GM12878 (cell line): ENCODE measurements at regions not wholly inside any gene's neighbourhood (a gene's known extent, or its start where the extent isn't known, plus 50 kb on each side); places are given as distances from the start of the nearest gene placed in this dataset.

ENCODE experiments used
- ATAC-seq: fragments of 200-7000 bp; cut with Tn5 transposase; 3 replicates; pipeline ENCODE4 v1.9.1; 2020; ENCODE audit warnings: mild to moderate bottlenecking, moderate library complexity
- BruUV-seq: library from RNA; stranded (reverse); fragments of 400-500 nt; replicated peaks from 2 replicates; lab custom pipeline; 2021; lab: Mats Ljungman, UMichigan
- CTCF ChIA-PET: fragments of 300-600 bp; sonication (Branson Sonifier 250); formaldehyde crosslinking; extraction: SDS; loops from one replicate; lab custom pipeline; 2021; ENCODE audit warnings: inconsistent platforms; lab: Yijun Ruan, JAX
- POLR2A ChIA-PET: fragments of 350-600 bp; formaldehyde crosslinking; extraction: SDS; loops from one replicate; lab custom pipeline; 2021; ENCODE audit warnings: inconsistent platforms; lab: Charles Lee
- RAD21 ChIA-PET: fragments of 300-600 bp; sonication (Branson Sonifier 250); formaldehyde crosslinking; loops from one replicate; lab custom pipeline; 2023; ENCODE audit warnings: antibody characterized with exemption; ENCODE audit not compliant: unreplicated experiment; lab: Charles Lee
- SMC1A ChIA-PET: fragments of 300-600 bp; sonication (Branson Sonifier 250); formaldehyde crosslinking; loops from one replicate; lab custom pipeline; 2023; ENCODE audit not compliant: unreplicated experiment, uncharacterized antibody; lab: Charles Lee
- DNase-seq: peaks from one replicate; pipeline ENCODE4 v3.0.0-alpha.2; 2011; ENCODE audit warnings: low read depth, low spot score
- FAIRE-seq: peaks from 3 replicates; lab custom pipeline; 2011; peaks lifted over from hg19 to GRCh38; lab: Jason Lieb, UNC
- H2AFZ ChIP-seq: 2 replicates; pipeline ENCODE4 v1.6.0; 2011; ENCODE audit warnings: low read depth, low read length, control low read depth; ENCODE audit not compliant: control insufficient read depth
- H3K27ac ChIP-seq: 2 replicates; pipeline ENCODE4 v1.5.1; 2011; ENCODE audit warnings: control low read depth; ENCODE audit not compliant: control insufficient read depth, insufficient read depth
- H3K27me3 ChIP-seq, 2 experiments: replicated peaks in 1 of 2; 2 replicates each; pipeline versions ENCODE4 v1.6.0 to v1.6.1; 2011; ENCODE audit warnings: low read length in 1 of 2; ENCODE audit not compliant: control insufficient read depth in 2 of 2, insufficient read depth in 2 of 2
- H3K36me3 ChIP-seq, 2 experiments: 2 replicates each; pipeline ENCODE4 v1.5.1; 2011; ENCODE audit warnings: low read length in 1 of 2; ENCODE audit not compliant: control insufficient read depth in 2 of 2, insufficient read depth in 2 of 2
- H3K4me1 ChIP-seq: 2 replicates; pipeline ENCODE4 v1.6.1; 2011; ENCODE audit warnings: mild to moderate bottlenecking, low read length, moderate library complexity, mixed read lengths; ENCODE audit not compliant: control insufficient read depth, insufficient read depth
- H3K4me2 ChIP-seq: 2 replicates; pipeline ENCODE4 v1.6.0; 2011; ENCODE audit warnings: control low read depth; ENCODE audit not compliant: control insufficient read depth, insufficient read depth
- H3K4me3 ChIP-seq: fragments of 200-600 bp; sonication (generic); 2 replicates; pipeline ENCODE4 v1.5.1; 2016
- H3K79me2 ChIP-seq: 2 replicates; pipeline ENCODE4 v1.6.0; 2011; ENCODE audit warnings: low read length; ENCODE audit not compliant: control insufficient read depth, insufficient read depth
- H3K9ac ChIP-seq: 2 replicates; pipeline ENCODE4 v1.8.0; 2011; ENCODE audit warnings: low read length, control low read depth, mixed read lengths; ENCODE audit not compliant: control insufficient read depth, insufficient read depth
- H3K9me3 ChIP-seq: replicated peaks from 3 replicates; pipeline ENCODE4 v1.5.1; 2011; ENCODE audit warnings: mild to moderate bottlenecking, low read length; ENCODE audit not compliant: control insufficient read depth, insufficient read depth
- H4K20me1 ChIP-seq: 2 replicates; pipeline ENCODE4 v1.6.0; 2011; ENCODE audit not compliant: control insufficient read depth, insufficient read depth
- BMI1 ChIP-seq: fragments of 450-650 bp; IDR thresholded peaks from 2 replicates; pipeline ENCODE4 v1.6.1; 2016; ENCODE audit warnings: mild to moderate bottlenecking, moderate library complexity, borderline replicate concordance
- CBX3 ChIP-seq: fragments of 200-600 bp; sonication (generic); IDR thresholded peaks from 2 replicates; pipeline ENCODE4 v1.6.1; 2016; ENCODE audit warnings: low read depth, borderline replicate concordance
- EZH2 ChIP-seq: IDR thresholded peaks from 2 replicates; pipeline ENCODE4 v1.6.1; 2012; ENCODE audit warnings: low read depth, mild to moderate bottlenecking, control low read depth, inconsistent platforms, low read length, borderline replicate concordance; ENCODE audit not compliant: control insufficient read depth
- FOXK2 ChIP-seq: fragments of 450-650 bp; IDR thresholded peaks from 2 replicates; pipeline ENCODE4 v1.6.1; 2017; ENCODE audit warnings: mild to moderate bottlenecking, moderate library complexity
- HCFC1 ChIP-seq: fragments of 150-350 bp; IDR thresholded peaks from 2 replicates; pipeline ENCODE4 v1.6.1; 2014; ENCODE audit warnings: low read length
- JUNB ChIP-seq: IDR thresholded peaks from 2 replicates; pipeline ENCODE4 v1.6.1; 2016; ENCODE audit warnings: antibody characterized with exemption, mild to moderate bottlenecking
- MEF2B ChIP-seq: fragments of 450-650 bp; IDR thresholded peaks from 2 replicates; pipeline ENCODE4 v1.6.1; 2018; ENCODE audit warnings: mild to moderate bottlenecking, moderate library complexity; ENCODE audit not compliant: partially characterized antibody, poor library complexity, severe bottlenecking
- NR2F1 ChIP-seq: fragments of 450-650 bp; conservative IDR thresholded peaks from 2 replicates; pipeline ENCODE4 v1.6.1; 2017; ENCODE audit warnings: mild to moderate bottlenecking
- RFX5 ChIP-seq: IDR thresholded peaks from 2 replicates; pipeline ENCODE4 v1.6.1; 2011; ENCODE audit warnings: low read depth, low read length, improper control_type of control experiment
- SMARCA5 ChIP-seq: fragments of 450-650 bp; IDR thresholded peaks from 2 replicates; pipeline ENCODE4 v1.6.1; 2017; ENCODE audit warnings: mild to moderate bottlenecking
- SPI1 ChIP-seq: IDR thresholded peaks from 2 replicates; pipeline ENCODE4 v1.6.1; 2011; ENCODE audit warnings: low read depth, mild to moderate bottlenecking, low read length, moderate library complexity, borderline replicate concordance; ENCODE audit not compliant: insufficient read depth
- STAT3 ChIP-seq: IDR thresholded peaks from 2 replicates; pipeline ENCODE4 v1.6.1; 2011; ENCODE audit warnings: low read depth, low read length, improper control_type of control experiment
- TCF7 ChIP-seq: IDR thresholded peaks from 2 replicates; pipeline ENCODE4 v1.6.1; 2014; ENCODE audit warnings: antibody characterized with exemption, borderline replicate concordance
- WGBS: methylation state at CpG from one replicate; pipeline ENCODE4 v1.1.6; 2016; ENCODE audit warnings: low lambda C conversion rate; ENCODE audit not compliant: insufficient replicate concordance, insufficient coverage; ENCODE audit errors: missing lambda C conversion rate; 5-methylcytosine and 5-hydroxymethylcytosine counted together
- in situ Hi-C: fragments of 300-500 bp; cut with MboI; formaldehyde crosslinking; loops from 9 replicates; pipeline ENCODE4 v1.14.3; 2018; ENCODE audit warnings: mixed read lengths
- intact Hi-C: fragments of 100-400 bp; cut with micrococcal nuclease; formaldehyde crosslinking; loops from one replicate; pipeline ENCODE4 v1.14.2; 2022; ENCODE audit not compliant: unreplicated experiment
- TF ChIP-seq, protein P1 (sequence below): IDR thresholded peaks from 2 replicates; pipeline ENCODE4 v1.6.1; 2011; ENCODE audit warnings: borderline replicate concordance, low read depth, mild to moderate bottlenecking, moderate library complexity, low read length; ENCODE audit not compliant: insufficient read depth, poor library complexity, severe bottlenecking
- TF ChIP-seq, protein P2 (sequence below): fragments of 450-650 bp; IDR thresholded peaks from 2 replicates; pipeline ENCODE4 v1.6.1; 2017; ENCODE audit warnings: borderline replicate concordance

DNA sequence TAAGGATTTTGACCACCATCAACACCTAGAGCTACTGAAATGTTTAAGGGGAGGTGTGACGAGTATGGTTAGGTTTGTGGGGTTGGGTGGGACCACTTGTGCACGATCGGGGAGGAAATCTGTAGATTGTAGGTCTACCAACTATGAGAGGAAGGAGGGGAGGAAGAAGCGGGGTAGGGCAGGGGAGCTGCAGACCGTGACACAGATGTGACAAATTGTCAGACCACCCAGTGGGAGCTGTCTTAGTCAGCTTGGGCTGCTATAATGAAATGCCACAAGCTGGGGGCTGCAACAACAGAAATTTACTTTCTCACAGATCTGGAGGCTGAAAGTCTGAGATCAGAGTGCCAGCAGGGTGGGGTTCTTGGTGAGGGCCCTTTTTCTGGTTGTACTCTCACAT lies 62.2 kb upstream of the ARGLU1 start:
- POLR2A ChIA-PET, result no interaction called here
- TF ChIP-seq SPI1, result no peak
- TF ChIP-seq SMARCA5, result no peak
- TF ChIP-seq, protein P1, sequence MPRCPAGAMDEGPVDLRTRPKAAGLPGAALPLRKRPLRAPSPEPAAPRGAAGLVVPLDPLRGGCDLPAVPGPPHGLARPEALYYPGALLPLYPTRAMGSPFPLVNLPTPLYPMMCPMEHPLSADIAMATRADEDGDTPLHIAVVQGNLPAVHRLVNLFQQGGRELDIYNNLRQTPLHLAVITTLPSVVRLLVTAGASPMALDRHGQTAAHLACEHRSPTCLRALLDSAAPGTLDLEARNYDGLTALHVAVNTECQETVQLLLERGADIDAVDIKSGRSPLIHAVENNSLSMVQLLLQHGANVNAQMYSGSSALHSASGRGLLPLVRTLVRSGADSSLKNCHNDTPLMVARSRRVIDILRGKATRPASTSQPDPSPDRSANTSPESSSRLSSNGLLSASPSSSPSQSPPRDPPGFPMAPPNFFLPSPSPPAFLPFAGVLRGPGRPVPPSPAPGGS, result no peak
- TF ChIP-seq STAT3, result no peak
- no peak for TF ChIP-seq RFX5
- TF ChIP-seq JUNB, result no peak
- TF ChIP-seq BMI1, result no peak
- TF ChIP-seq MEF2B, result no peak
- no peak for TF ChIP-seq HCFC1
- no peak for TF ChIP-seq EZH2
- TF ChIP-seq NR2F1, result no peak
- no peak for TF ChIP-seq CBX3
- TF ChIP-seq, protein P2, sequence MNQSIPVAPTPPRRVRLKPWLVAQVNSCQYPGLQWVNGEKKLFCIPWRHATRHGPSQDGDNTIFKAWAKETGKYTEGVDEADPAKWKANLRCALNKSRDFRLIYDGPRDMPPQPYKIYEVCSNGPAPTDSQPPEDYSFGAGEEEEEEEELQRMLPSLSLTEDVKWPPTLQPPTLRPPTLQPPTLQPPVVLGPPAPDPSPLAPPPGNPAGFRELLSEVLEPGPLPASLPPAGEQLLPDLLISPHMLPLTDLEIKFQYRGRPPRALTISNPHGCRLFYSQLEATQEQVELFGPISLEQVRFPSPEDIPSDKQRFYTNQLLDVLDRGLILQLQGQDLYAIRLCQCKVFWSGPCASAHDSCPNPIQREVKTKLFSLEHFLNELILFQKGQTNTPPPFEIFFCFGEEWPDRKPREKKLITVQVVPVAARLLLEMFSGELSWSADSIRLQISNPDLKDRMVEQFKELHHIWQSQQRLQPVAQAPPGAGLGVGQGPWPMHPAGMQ, result no peak
- TF ChIP-seq TCF7, result no peak
- TF ChIP-seq FOXK2, result no peak
- in situ Hi-C loops, result no loop called here

More for the DNA sequence above, 62.2 kb upstream of the ARGLU1 start:
- intact Hi-C loops, result no loop called here
- Histone ChIP-seq H3K4me3 (no peak overlapping the region), H4K20me1 (no peaks in the 10 kb centered on the region), H2AFZ (no peak overlapping the region), H3K79me2 (no peaks in the 10 kb centered on the region), H3K4me2 (no peak overlapping the region), H3K36me3 (no peaks in the 10 kb centered on the region), H3K4me1 (no peaks in the 10 kb centered on the region), H3K27me3 (no peaks in the 10 kb centered on the region), H3K27ac (no peak overlapping the region), H3K9me3 (no peaks in the 10 kb centered on the region), H3K9ac (no peak overlapping the region)
- ATAC-seq (no peak), FAIRE-seq (no peak), DNase-seq (no peak)
- 2% methylated on average over 5 of the region's 5 CpGs for WGBS
- no TSS peak for BruUV-seq
- ChIA-PET SMC1A (interaction anchor here (1.1 kb wide), 1 partner anchor 96 kb away, joined by 3 read pairs; no protein-coding TSS in a partner anchor), CTCF (interaction anchor here (0.6 to 1.0 kb wide), 4 partner anchors 8 to 39 kb away, joined by 3 to 5 read pairs (median 3); no protein-coding TSS in a partner anchor), RAD21 (no interaction called here)
